Prostate gland (tissue), 2 donors: ENCODE measurements at regions not wholly inside any gene's neighbourhood (a gene's known extent, or its start where the extent isn't known, plus 50 kb on each side); places are given as distances from the start of the nearest gene placed in this dataset.

Source experiments
- POLR2A ChIP-seq: fragments of 450-650 bp; IDR thresholded peaks from one replicate; pipeline ENCODE4 v1.6.1; 2016; ENCODE audit warnings: antibody characterized with exemption, mild to moderate bottlenecking
- TF ChIP-seq, protein P1 (sequence below), 4 experiments: fragments of 200-600 bp in 2 of 4; fragments of 450-650 bp in 2 of 4; sonication (generic) in 2 of 4; IDR thresholded peaks; 1 replicate in 3 of 4; 2 replicates in 1 of 4; pipeline ENCODE4 v1.5.1; 2016 to 2019; ENCODE audit warnings: antibody characterized with exemption in 4 of 4, mild to moderate bottlenecking in 2 of 4, moderate library complexity in 2 of 4

DNA sequence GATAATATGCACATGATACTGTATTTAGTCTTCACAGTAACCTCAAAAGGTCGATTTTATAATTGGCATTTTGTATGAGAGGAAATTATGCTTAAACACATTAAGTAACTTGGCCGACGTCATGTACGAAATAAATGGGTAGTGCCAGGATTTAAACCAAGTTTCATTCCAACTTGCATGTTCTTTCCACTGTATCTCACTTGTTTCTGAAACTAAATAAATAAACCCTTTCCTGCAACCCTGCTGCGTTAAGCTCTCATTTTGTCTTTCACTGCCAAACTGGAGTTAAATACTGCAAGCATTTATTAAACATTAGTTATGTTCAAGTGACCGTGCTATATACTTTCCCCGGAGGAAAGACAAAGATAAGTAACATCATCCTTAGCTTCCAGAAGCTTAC lies 293.9 kb upstream of the PRKD1 start:
- TF ChIP-seq POLR2A: no peak
- TF ChIP-seq, protein P1, sequence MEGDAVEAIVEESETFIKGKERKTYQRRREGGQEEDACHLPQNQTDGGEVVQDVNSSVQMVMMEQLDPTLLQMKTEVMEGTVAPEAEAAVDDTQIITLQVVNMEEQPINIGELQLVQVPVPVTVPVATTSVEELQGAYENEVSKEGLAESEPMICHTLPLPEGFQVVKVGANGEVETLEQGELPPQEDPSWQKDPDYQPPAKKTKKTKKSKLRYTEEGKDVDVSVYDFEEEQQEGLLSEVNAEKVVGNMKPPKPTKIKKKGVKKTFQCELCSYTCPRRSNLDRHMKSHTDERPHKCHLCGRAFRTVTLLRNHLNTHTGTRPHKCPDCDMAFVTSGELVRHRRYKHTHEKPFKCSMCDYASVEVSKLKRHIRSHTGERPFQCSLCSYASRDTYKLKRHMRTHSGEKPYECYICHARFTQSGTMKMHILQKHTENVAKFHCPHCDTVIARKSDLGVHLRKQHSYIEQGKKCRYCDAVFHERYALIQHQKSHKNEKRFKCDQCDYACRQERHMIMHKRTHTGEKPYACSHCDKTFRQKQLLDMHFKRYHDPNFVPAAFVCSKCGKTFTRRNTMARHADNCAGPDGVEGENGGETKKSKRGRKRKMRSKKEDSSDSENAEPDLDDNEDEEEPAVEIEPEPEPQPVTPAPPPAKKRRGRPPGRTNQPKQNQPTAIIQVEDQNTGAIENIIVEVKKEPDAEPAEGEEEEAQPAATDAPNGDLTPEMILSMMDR (IDR thresholded peaks at IDR 0.05): no peak
